ENCODE measurements at regions not wholly inside any gene's neighbourhood (a gene's known extent, or its start where the extent isn't known, plus 50 kb on each side); places are given as distances from the start of the nearest gene placed in this dataset.
"Not testable (repeated sequence)": the region's sequence is repeated elsewhere in the genome, so short reads cannot be mapped to it uniquely, and the experiment has no call there.

GRCh38 chr6:4655196-4656025 lies 120.8 kb upstream of the CDYL start:
- DNase-seq, result no peak

GRCh38 chr6:4653141-4653540 lies 123.1 kb upstream of the CDYL start:
- DNase-seq, result no peak

- no peak for DNase-seq
Observed at GRCh38 chr6:4651831-4652467, 124.3 kb upstream of the CDYL start.

DNA sequence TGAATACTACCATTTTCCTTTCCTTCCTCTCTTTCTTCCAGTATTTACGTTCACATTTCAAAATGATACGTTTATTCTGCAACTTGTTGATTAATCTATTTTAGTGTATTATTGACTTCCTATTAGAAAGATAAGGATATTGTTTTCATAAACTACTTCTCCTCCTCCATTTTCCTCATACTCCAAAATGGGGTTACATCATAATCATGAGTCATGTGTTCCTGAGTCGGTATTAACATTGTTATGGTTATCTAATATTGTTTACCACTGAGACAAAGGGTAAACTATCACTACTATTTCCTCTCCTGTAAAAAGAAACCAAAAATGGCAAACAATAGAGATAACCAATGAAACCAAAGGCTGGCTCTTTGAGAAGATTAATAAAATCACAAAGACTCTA lies 126.5 kb upstream of the CDYL start:
- DNase-seq, result no peak

GRCh38 chr6:4647414-4648365 lies 128.5 kb upstream of the CDYL start:
- peak; percentile 55 for DNase-seq

- DNase-seq, result no peak
Observed at GRCh38 chr6:4645713-4646360, 130.4 kb upstream of the CDYL start.

DNA sequence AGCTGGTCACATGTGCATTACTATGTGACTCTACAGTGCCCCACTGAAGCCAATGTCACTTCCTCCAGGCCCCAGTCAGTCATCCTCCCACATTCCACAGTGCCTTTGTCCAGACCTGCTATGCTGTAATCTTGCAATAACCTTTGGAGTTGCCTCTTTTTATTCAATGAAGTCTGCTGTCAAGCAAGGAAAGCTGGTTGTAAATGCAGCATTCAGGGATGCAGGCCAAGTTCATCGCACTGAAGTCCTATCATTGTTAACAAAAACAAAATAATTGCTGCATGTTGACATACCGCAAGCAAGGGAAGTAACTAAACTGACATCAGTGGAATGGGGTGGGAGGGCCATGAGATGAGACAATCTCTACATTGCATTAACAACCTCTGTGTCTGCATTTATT lies 131.2 kb upstream of the CDYL start:
- DNase-seq, result no peak

DNA sequence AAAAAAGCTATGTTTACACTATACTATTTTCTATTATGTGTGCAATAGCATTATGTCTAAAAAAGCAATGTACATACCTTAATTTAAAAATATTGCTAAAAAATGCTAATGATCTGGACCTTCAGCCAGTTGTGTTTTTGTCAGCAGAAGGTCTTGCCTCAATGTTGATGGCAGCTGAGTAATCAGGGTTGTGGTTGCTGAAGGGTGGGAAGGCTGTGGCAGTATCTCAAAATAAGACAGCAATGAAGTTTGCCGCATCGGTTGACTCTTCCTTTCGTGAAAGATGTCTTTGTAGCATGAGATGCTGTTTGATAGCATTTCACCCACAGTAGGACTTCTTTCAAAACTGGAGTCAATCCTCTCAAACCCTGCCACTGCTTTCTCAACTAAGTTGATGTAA lies 134.7 kb upstream of the CDYL start:
- no peak for DNase-seq

GRCh38 chr6:4640139-4640538 lies 136.1 kb upstream of the CDYL start:
- no peak for DNase-seq

DNA sequence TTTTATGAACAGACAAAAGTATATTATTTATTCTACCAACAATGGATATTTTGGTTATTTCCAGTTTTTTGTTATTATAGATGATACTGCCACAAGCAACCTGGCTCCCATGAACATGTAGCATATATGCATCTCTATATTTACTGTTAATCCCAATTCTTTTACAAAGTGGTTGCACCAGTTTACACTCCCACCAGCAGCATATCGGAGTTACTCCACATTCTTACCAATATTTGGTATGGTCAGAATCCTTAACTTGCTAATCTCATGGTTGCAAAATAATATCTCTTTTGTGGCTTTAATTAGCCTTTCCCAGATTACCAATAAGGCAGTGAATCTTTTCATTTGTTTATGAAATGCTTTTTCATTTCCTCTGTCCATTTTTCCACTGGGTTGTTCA lies 137.6 kb upstream of the CDYL start:
- no peak for DNase-seq

- DNase-seq, result no peak
Observed at GRCh38 chr6:4637691-4638433, 138.3 kb upstream of the CDYL start.

DNA sequence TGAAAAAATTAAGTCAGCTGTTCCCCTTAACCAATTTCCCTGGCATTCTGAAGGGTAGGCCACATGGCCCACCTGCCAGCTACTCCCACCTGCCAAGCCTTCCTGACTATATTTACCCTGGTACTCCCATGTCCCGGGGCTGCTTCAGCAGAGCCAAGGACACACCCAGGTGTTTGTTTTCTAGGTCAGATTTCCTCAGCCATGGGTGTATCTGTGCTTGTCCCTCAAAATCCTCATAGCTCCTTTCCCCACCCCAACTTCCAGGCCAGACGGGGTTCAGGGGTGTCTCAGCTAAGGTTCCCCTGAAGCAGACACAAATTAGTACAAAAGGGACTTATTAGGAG lies 139.4 kb upstream of the CDYL start:
- no peak for DNase-seq

GRCh38 chr6:4636191-4636880 lies 139.9 kb upstream of the CDYL start:
- DNase-seq, result no peak

- no peak for DNase-seq
Observed at GRCh38 chr6:4635666-4636065, 140.5 kb upstream of the CDYL start.

- no peak for DNase-seq
Observed at GRCh38 chr6:4632421-4632820, 143.8 kb upstream of the CDYL start.

DNA sequence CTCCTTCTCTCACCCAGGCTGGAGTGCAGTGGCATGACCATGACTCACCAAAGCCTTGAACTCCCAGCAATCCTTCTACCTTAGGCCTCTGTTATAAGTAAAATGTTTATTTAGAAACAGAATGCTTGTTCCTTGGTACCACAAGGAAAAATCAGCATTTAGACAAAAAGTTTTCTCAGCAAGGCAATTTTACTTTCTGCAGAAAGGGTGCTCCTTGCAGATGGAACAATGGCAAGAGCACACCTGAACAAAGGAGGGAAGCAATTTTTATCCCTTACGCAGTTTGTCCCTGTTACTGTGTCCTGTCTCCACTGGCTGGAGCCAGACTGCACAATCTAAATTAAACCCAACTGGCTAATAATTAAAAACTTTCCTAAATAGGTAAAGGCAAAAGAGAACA lies 146.4 kb upstream of the CDYL start:
- not testable (repeated sequence) for DNase-seq

GRCh38 chr6:4625557-4625956 lies 150.6 kb upstream of the CDYL start:
- DNase-seq, result no peak

DNA sequence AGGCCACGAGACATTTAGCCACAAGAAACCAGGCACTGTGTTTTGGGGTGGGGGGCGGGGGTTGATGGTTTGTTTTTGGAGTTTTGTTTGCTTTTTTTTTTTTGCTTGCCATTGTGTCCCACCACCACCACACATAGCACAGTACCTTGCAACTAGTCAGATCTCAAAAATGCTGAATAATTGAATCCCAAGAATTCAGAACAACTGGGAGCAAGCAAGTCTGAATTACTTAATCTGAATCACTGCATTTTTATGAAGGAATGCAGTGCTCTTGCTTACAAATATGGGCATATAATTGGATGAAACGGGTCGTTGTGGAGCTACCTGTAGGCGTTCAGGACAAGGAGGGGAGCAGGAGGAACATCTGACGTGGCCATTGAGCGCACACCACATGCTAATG lies 151.5 kb upstream of the CDYL start:
- no peak for DNase-seq

- DNase-seq, result no peak
Observed at GRCh38 chr6:4620284-4621151, 155.7 kb upstream of the CDYL start.

GRCh38 chr6:4616311-4616710 lies 159.9 kb upstream of the CDYL start:
- DNase-seq, result no peak

Measured in occipital lobe (tissue), 1 donor.